GM12878 (cell line): ENCODE measurements at regions not wholly inside any gene's neighbourhood (a gene's known extent, or its start where the extent isn't known, plus 50 kb on each side); places are given as distances from the start of the nearest gene placed in this dataset.

Experiments
- ATAC-seq: fragments of 200-7000 bp; cut with Tn5 transposase; 3 replicates; pipeline ENCODE4 v1.9.1; 2020; ENCODE audit warnings: mild to moderate bottlenecking, moderate library complexity
- BruUV-seq: library from RNA; stranded (reverse); fragments of 400-500 nt; replicated peaks from 2 replicates; lab custom pipeline; 2021; lab: Mats Ljungman, UMichigan
- CTCF ChIA-PET: fragments of 300-600 bp; sonication (Branson Sonifier 250); formaldehyde crosslinking; extraction: SDS; loops from one replicate; lab custom pipeline; 2021; ENCODE audit warnings: inconsistent platforms; lab: Yijun Ruan, JAX
- POLR2A ChIA-PET: fragments of 350-600 bp; formaldehyde crosslinking; extraction: SDS; loops from one replicate; lab custom pipeline; 2021; ENCODE audit warnings: inconsistent platforms; lab: Charles Lee
- RAD21 ChIA-PET: fragments of 300-600 bp; sonication (Branson Sonifier 250); formaldehyde crosslinking; loops from one replicate; lab custom pipeline; 2023; ENCODE audit warnings: antibody characterized with exemption; ENCODE audit not compliant: unreplicated experiment; lab: Charles Lee
- SMC1A ChIA-PET: fragments of 300-600 bp; sonication (Branson Sonifier 250); formaldehyde crosslinking; loops from one replicate; lab custom pipeline; 2023; ENCODE audit not compliant: unreplicated experiment, uncharacterized antibody; lab: Charles Lee
- DNase-seq: peaks from one replicate; pipeline ENCODE4 v3.0.0-alpha.2; 2011; ENCODE audit warnings: low read depth, low spot score
- FAIRE-seq: peaks from 3 replicates; lab custom pipeline; 2011; peaks lifted over from hg19 to GRCh38; lab: Jason Lieb, UNC
- H2AFZ ChIP-seq: 2 replicates; pipeline ENCODE4 v1.6.0; 2011; ENCODE audit warnings: low read depth, low read length, control low read depth; ENCODE audit not compliant: control insufficient read depth
- H3K27ac ChIP-seq: 2 replicates; pipeline ENCODE4 v1.5.1; 2011; ENCODE audit warnings: control low read depth; ENCODE audit not compliant: control insufficient read depth, insufficient read depth
- H3K27me3 ChIP-seq, 2 experiments: replicated peaks in 1 of 2; 2 replicates each; pipeline versions ENCODE4 v1.6.0 to v1.6.1; 2011; ENCODE audit warnings: low read length in 1 of 2; ENCODE audit not compliant: control insufficient read depth in 2 of 2, insufficient read depth in 2 of 2
- H3K36me3 ChIP-seq, 2 experiments: 2 replicates each; pipeline ENCODE4 v1.5.1; 2011; ENCODE audit warnings: low read length in 1 of 2; ENCODE audit not compliant: control insufficient read depth in 2 of 2, insufficient read depth in 2 of 2
- H3K4me1 ChIP-seq: 2 replicates; pipeline ENCODE4 v1.6.1; 2011; ENCODE audit warnings: mild to moderate bottlenecking, low read length, moderate library complexity, mixed read lengths; ENCODE audit not compliant: control insufficient read depth, insufficient read depth
- H3K4me2 ChIP-seq: 2 replicates; pipeline ENCODE4 v1.6.0; 2011; ENCODE audit warnings: control low read depth; ENCODE audit not compliant: control insufficient read depth, insufficient read depth
- H3K4me3 ChIP-seq: fragments of 200-600 bp; sonication (generic); 2 replicates; pipeline ENCODE4 v1.5.1; 2016
- H3K79me2 ChIP-seq: 2 replicates; pipeline ENCODE4 v1.6.0; 2011; ENCODE audit warnings: low read length; ENCODE audit not compliant: control insufficient read depth, insufficient read depth
- H3K9ac ChIP-seq: 2 replicates; pipeline ENCODE4 v1.8.0; 2011; ENCODE audit warnings: low read length, control low read depth, mixed read lengths; ENCODE audit not compliant: control insufficient read depth, insufficient read depth
- H3K9me3 ChIP-seq: replicated peaks from 3 replicates; pipeline ENCODE4 v1.5.1; 2011; ENCODE audit warnings: mild to moderate bottlenecking, low read length; ENCODE audit not compliant: control insufficient read depth, insufficient read depth
- H4K20me1 ChIP-seq: 2 replicates; pipeline ENCODE4 v1.6.0; 2011; ENCODE audit not compliant: control insufficient read depth, insufficient read depth
- ATF2 ChIP-seq: IDR thresholded peaks from 2 replicates; pipeline ENCODE4 v1.6.1; 2012; ENCODE audit warnings: low read length, inconsistent platforms
- ATF7 ChIP-seq: fragments of 450-650 bp; IDR thresholded peaks from 2 replicates; pipeline ENCODE4 v1.6.1; 2016; ENCODE audit warnings: low read depth, mild to moderate bottlenecking
- BHLHE40 ChIP-seq, 2 experiments: fragments of 450-650 bp in 1 of 2; IDR thresholded peaks; 2 replicates each; pipeline ENCODE4 v1.6.1; 2011 to 2017; ENCODE audit warnings: low read depth in 2 of 2, borderline replicate concordance in 1 of 2, improper control_type of control experiment in 1 of 2, low read length in 1 of 2, mild to moderate bottlenecking in 1 of 2
- GABPA ChIP-seq: IDR thresholded peaks from 2 replicates; pipeline ENCODE4 v1.6.1; 2014; ENCODE audit warnings: antibody characterized with exemption, low read depth, mild to moderate bottlenecking, inconsistent platforms
- LARP7 ChIP-seq: fragments of 450-650 bp; IDR thresholded peaks from 2 replicates; pipeline ENCODE4 v1.6.1; 2017; ENCODE audit warnings: mild to moderate bottlenecking
- MYB ChIP-seq: fragments of 150-350 bp; IDR thresholded peaks from 2 replicates; pipeline ENCODE4 v1.6.1; 2014; ENCODE audit warnings: mild to moderate bottlenecking, low read depth, low read length, borderline replicate concordance
- NR2C2 ChIP-seq: IDR thresholded peaks from 2 replicates; pipeline ENCODE4 v1.6.1; 2011; ENCODE audit warnings: borderline replicate concordance, low read depth; ENCODE audit not compliant: control insufficient read depth, insufficient read length
- NR2F1 ChIP-seq: fragments of 450-650 bp; conservative IDR thresholded peaks from 2 replicates; pipeline ENCODE4 v1.6.1; 2017; ENCODE audit warnings: mild to moderate bottlenecking
- SMAD5 ChIP-seq: IDR thresholded peaks from 2 replicates; pipeline ENCODE4 v1.6.1; 2016; ENCODE audit warnings: antibody characterized with exemption, low read depth
- SREBF2 ChIP-seq: IDR thresholded peaks from 2 replicates; pipeline ENCODE4 v1.6.1; 2012; ENCODE audit warnings: mild to moderate bottlenecking, low read length
- ZNF687 ChIP-seq: fragments of 450-650 bp; IDR thresholded peaks from 2 replicates; pipeline ENCODE4 v1.6.1; 2017; ENCODE audit warnings: mild to moderate bottlenecking, moderate library complexity
- WGBS: methylation state at CpG from one replicate; pipeline ENCODE4 v1.1.6; 2016; ENCODE audit warnings: low lambda C conversion rate; ENCODE audit not compliant: insufficient replicate concordance, insufficient coverage; ENCODE audit errors: missing lambda C conversion rate; 5-methylcytosine and 5-hydroxymethylcytosine counted together
- in situ Hi-C: fragments of 300-500 bp; cut with MboI; formaldehyde crosslinking; loops from 9 replicates; pipeline ENCODE4 v1.14.3; 2018; ENCODE audit warnings: mixed read lengths
- intact Hi-C: fragments of 100-400 bp; cut with micrococcal nuclease; formaldehyde crosslinking; loops from one replicate; pipeline ENCODE4 v1.14.2; 2022; ENCODE audit not compliant: unreplicated experiment
- TF ChIP-seq, protein P1 (sequence below): IDR thresholded peaks from 2 replicates; pipeline ENCODE4 v1.6.1; 2011; ENCODE audit warnings: low read depth, mild to moderate bottlenecking, low read length, moderate library complexity, borderline replicate concordance; ENCODE audit errors: extremely low read depth
- TF ChIP-seq, protein P2 (sequence below), 3 experiments: IDR thresholded peaks in 2 of 3; conservative IDR thresholded peaks in 1 of 3; 2 replicates each; pipeline ENCODE4 v1.5.1; 2011; ENCODE audit warnings: low read depth in 3 of 3, low read length in 3 of 3, mild to moderate bottlenecking in 3 of 3, control low read depth in 2 of 3, moderate library complexity in 2 of 3, inconsistent platforms in 1 of 3, mixed read lengths in 1 of 3; ENCODE audit not compliant: control insufficient read depth in 2 of 3, insufficient read depth in 1 of 3; ENCODE audit errors: extremely low read depth in 1 of 3

GRCh38 chr6:109295109-109295773 lies 87.0 kb downstream of the CD164 start:
- Histone ChIP-seq H3K9ac (no peak overlapping the region), H2AFZ (no peak overlapping the region), H3K4me1 (no peaks in the 10 kb centered on the region), H3K4me3 (no peak overlapping the region), H4K20me1 (no peaks in the 10 kb centered on the region), H3K27ac (no peak overlapping the region), H3K27me3 (no peaks in the 10 kb centered on the region; a peak in 1 of 4 replicates), H3K9me3 (no peaks in the 10 kb centered on the region), H3K4me2 (no peak overlapping the region), H3K36me3 (no peaks in the 10 kb centered on the region), H3K79me2 (no peaks in the 10 kb centered on the region)
- 19% methylated on average over 5 of the region's 5 CpGs for WGBS
- ATAC-seq, result no peak
- intact Hi-C loops, result no loop called here
- RAD21 ChIA-PET, result no interaction called here
- DNase-seq, result no peak
- in situ Hi-C loops, result no loop called here
- no peak for FAIRE-seq
- POLR2A ChIA-PET, result no interaction called here
- CTCF ChIA-PET, result interaction anchor here (1.4 kb wide), 1 partner anchor 75 kb away, joined by 3 read pairs; no protein-coding TSS in a partner anchor
- SMC1A ChIA-PET, result interaction anchor here (2.5 kb wide), 1 partner anchor 12 kb away, joined by 11 read pairs; no protein-coding TSS in a partner anchor
- BruUV-seq, result no TSS peak
- no peak for TF ChIP-seq ZNF687
- TF ChIP-seq, protein P1, sequence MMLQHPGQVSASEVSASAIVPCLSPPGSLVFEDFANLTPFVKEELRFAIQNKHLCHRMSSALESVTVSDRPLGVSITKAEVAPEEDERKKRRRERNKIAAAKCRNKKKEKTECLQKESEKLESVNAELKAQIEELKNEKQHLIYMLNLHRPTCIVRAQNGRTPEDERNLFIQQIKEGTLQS, result no peak
- TF ChIP-seq, protein P2, sequence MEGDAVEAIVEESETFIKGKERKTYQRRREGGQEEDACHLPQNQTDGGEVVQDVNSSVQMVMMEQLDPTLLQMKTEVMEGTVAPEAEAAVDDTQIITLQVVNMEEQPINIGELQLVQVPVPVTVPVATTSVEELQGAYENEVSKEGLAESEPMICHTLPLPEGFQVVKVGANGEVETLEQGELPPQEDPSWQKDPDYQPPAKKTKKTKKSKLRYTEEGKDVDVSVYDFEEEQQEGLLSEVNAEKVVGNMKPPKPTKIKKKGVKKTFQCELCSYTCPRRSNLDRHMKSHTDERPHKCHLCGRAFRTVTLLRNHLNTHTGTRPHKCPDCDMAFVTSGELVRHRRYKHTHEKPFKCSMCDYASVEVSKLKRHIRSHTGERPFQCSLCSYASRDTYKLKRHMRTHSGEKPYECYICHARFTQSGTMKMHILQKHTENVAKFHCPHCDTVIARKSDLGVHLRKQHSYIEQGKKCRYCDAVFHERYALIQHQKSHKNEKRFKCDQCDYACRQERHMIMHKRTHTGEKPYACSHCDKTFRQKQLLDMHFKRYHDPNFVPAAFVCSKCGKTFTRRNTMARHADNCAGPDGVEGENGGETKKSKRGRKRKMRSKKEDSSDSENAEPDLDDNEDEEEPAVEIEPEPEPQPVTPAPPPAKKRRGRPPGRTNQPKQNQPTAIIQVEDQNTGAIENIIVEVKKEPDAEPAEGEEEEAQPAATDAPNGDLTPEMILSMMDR (IDR thresholded peaks at IDR 0.05 in 2 of 3, conservative IDR thresholded peaks at IDR 0.05 in 1 of 3; ENCODE audit: control insufficient read depth in 2 of 3, extremely low read depth in 1 of 3, insufficient read depth in 1 of 3, low read depth in 3 of 3, low read length in 3 of 3), result no peak
- TF ChIP-seq MYB, result no peak
- TF ChIP-seq GABPA, result no peak
- TF ChIP-seq ATF2, result no peak
- TF ChIP-seq ATF7, result no peak
- TF ChIP-seq BHLHE40 (IDR thresholded peaks at IDR 0.05; ENCODE audit: borderline replicate concordance in 1 of 2, low read depth in 2 of 2, low read length in 1 of 2), result no peak
- no peak for TF ChIP-seq LARP7
- no peak for TF ChIP-seq NR2C2
- TF ChIP-seq SREBF2, result no peak
- no peak for TF ChIP-seq SMAD5
- no peak for TF ChIP-seq NR2F1
